ENCODE measurements at regions not wholly inside any gene's neighbourhood (a gene's known extent, or its start where the extent isn't known, plus 50 kb on each side); places are given as distances from the start of the nearest gene placed in this dataset.

GRCh38 chr12:105756961-105757360, 381.8 kb downstream of the NUAK1 start:
- no peak for TF ChIP-seq HNF1A (IDR thresholded peaks at IDR 0.05; ENCODE audit: low read depth)
- TF ChIP-seq HNF1A (CRISPR knock-in tag; IDR thresholded peaks at IDR 0.05; ENCODE audit: borderline replicate concordance) = no peak
- TF ChIP-seq ATF2 (CRISPR knock-in tag; IDR thresholded peaks at IDR 0.05) = no peak
- no peak for TF ChIP-seq CBX2 (IDR thresholded peaks at IDR 0.05; ENCODE audit: low read depth, low read length)
- no peak for TF ChIP-seq CBX2 (CRISPR knock-in tag; IDR thresholded peaks at IDR 0.05; ENCODE audit: low read depth)
- no peak for TF ChIP-seq SP2 (CRISPR knock-in tag; IDR thresholded peaks at IDR 0.05)
- TF ChIP-seq JUND (CRISPR knock-in tag; IDR thresholded peaks at IDR 0.05) = no peak
- TF ChIP-seq USF2 (IDR thresholded peaks at IDR 0.05; ENCODE audit: low read depth, low read length) = no peak
- TF ChIP-seq USF2 (CRISPR knock-in tag; IDR thresholded peaks at IDR 0.05; ENCODE audit: borderline replicate concordance) = no peak
- TF ChIP-seq POLR2A (IDR thresholded peaks at IDR 0.05; ENCODE audit: insufficient read depth in 1 of 2, low read depth in 2 of 2, low read length in 2 of 2) = no peak
- TF ChIP-seq NFATC3 (CRISPR knock-in tag; IDR thresholded peaks at IDR 0.05) = no peak
- no peak for TF ChIP-seq ZNF562 (CRISPR knock-in tag; IDR thresholded peaks at IDR 0.05; ENCODE audit: borderline replicate concordance)
- TF ChIP-seq HCFC1 (IDR thresholded peaks at IDR 0.05; ENCODE audit: low read depth, low read length) = no peak
- no peak for TF ChIP-seq ESRRA (CRISPR knock-in tag; IDR thresholded peaks at IDR 0.05; ENCODE audit: low read depth)
- TF ChIP-seq ZNF749 (CRISPR knock-in tag; IDR thresholded peaks at IDR 0.05; ENCODE audit: borderline replicate concordance) = no peak
- no peak for TF ChIP-seq ZFX (CRISPR knock-in tag; IDR thresholded peaks at IDR 0.05; ENCODE audit: low read depth)
